Ishikawa (cell line): ENCODE measurements at regions not wholly inside any gene's neighbourhood (a gene's known extent, or its start where the extent isn't known, plus 50 kb on each side); places are given as distances from the start of the nearest gene placed in this dataset.

Experiments
- CEBPB ChIP-seq: IDR thresholded peaks from 2 replicates; pipeline ENCODE4 v1.6.1; 2012
- CREB1 ChIP-seq: IDR thresholded peaks from 2 replicates; pipeline ENCODE4 v1.6.1; 2012; ENCODE audit warnings: low read depth
- EGR1 ChIP-seq: IDR thresholded peaks from 2 replicates; pipeline ENCODE4 v1.6.1; 2012
- EP300 ChIP-seq: IDR thresholded peaks from 2 replicates; pipeline ENCODE4 v1.6.1; 2012; ENCODE audit warnings: borderline replicate concordance
- FOXM1 ChIP-seq: IDR thresholded peaks from 2 replicates; pipeline ENCODE4 v1.6.1; 2012; ENCODE audit warnings: low read depth, borderline replicate concordance
- MAX ChIP-seq: IDR thresholded peaks from 2 replicates; pipeline ENCODE4 v1.6.1; 2012
- NFIC ChIP-seq: IDR thresholded peaks from 2 replicates; pipeline ENCODE4 v1.6.1; 2012
- RAD21 ChIP-seq: IDR thresholded peaks from 2 replicates; pipeline ENCODE4 v1.6.1; 2012; ENCODE audit warnings: low read depth
- REST ChIP-seq: IDR thresholded peaks from 2 replicates; pipeline ENCODE4 v1.6.1; 2012; ENCODE audit warnings: low read depth, mild to moderate bottlenecking
- TAF1 ChIP-seq: IDR thresholded peaks from 2 replicates; pipeline ENCODE4 v1.6.1; 2012; ENCODE audit warnings: low read depth, mild to moderate bottlenecking
- TCF12 ChIP-seq: IDR thresholded peaks from 2 replicates; pipeline ENCODE4 v1.6.1; 2012; ENCODE audit warnings: low read depth
- TEAD4 ChIP-seq: IDR thresholded peaks from 2 replicates; pipeline ENCODE4 v1.6.1; 2012
- USF1 ChIP-seq: IDR thresholded peaks from 2 replicates; pipeline ENCODE4 v1.6.1; 2012
- YY1 ChIP-seq: IDR thresholded peaks from 2 replicates; pipeline ENCODE4 v1.6.1; 2012; ENCODE audit warnings: low read depth
- ZBTB7A ChIP-seq: IDR thresholded peaks from 2 replicates; pipeline ENCODE4 v1.6.1; 2012; ENCODE audit warnings: low read depth

- no peak for TF ChIP-seq ZBTB7A
- no peak for TF ChIP-seq USF1
- no peak for TF ChIP-seq REST
- TF ChIP-seq EGR1: no peak
- TF ChIP-seq YY1: no peak
- TF ChIP-seq EP300: no peak
- TF ChIP-seq CEBPB: no peak
- TF ChIP-seq MAX: no peak
These were observed 63.3 kb upstream of the RELL1 start for GRCh38 chr4:37749398-37749988.

- TF ChIP-seq RAD21 (no peak), TAF1 (no peak), TCF12 (no peak), ZBTB7A (no peak), EP300 (no peak), REST (no peak), MAX (no peak), USF1 (no peak), YY1 (no peak), CEBPB (no peak), FOXM1 (no peak), TEAD4 (no peak), NFIC (no peak), EGR1 (no peak), CREB1 (no peak)
These were observed 62.3 kb upstream of the RELL1 start for GRCh38 chr4:37748485-37748884.

GRCh38 chr4:37747772-37748330 is 61.7 kb upstream of the RELL1 start:
- no peak for TF ChIP-seq EP300
- no peak for TF ChIP-seq FOXM1
- TF ChIP-seq TAF1: no peak
- no peak for TF ChIP-seq REST
- no peak for TF ChIP-seq CREB1
- TF ChIP-seq YY1: no peak
- TF ChIP-seq EGR1: no peak
- no peak for TF ChIP-seq NFIC
- no peak for TF ChIP-seq USF1
- no peak for TF ChIP-seq RAD21
- TF ChIP-seq TCF12: no peak
- TF ChIP-seq TEAD4: no peak
- no peak for TF ChIP-seq MAX
- no peak for TF ChIP-seq CEBPB
- no peak for TF ChIP-seq ZBTB7A

GRCh38 chr4:37745946-37746345 is 59.8 kb upstream of the RELL1 start:
- TF ChIP-seq MAX (no peak), TCF12 (no peak), EGR1 (no peak), CREB1 (no peak), RAD21 (no peak)
